CD14-positive monocyte (primary cell): ENCODE measurements at regions not wholly inside any gene's neighbourhood (a gene's known extent, or its start where the extent isn't known, plus 50 kb on each side); places are given as distances from the start of the nearest gene placed in this dataset.

Source experiments
- DNase-seq, 3 donors: peaks; one replicate each; pipeline ENCODE4 v3.0.0-alpha.2; 2011 to 2022
- H2AFZ ChIP-seq: 2 replicates; pipeline ENCODE4 v1.6.0; 2012; ENCODE audit warnings: mild to moderate bottlenecking, low read depth, low read length, inconsistent platforms; ENCODE audit not compliant: insufficient read depth, poor library complexity, severe bottlenecking
- H3K27ac ChIP-seq, 2 donors: 1 replicate in 1 of 2; 2 replicates in 1 of 2; pipeline ENCODE4 v1.5.1; 2012 to 2013; ENCODE audit warnings: low read length in 2 of 2, control low read depth in 1 of 2, inconsistent platforms in 1 of 2, low read depth in 1 of 2, mild to moderate bottlenecking in 1 of 2
- H3K27me3 ChIP-seq, 2 donors: one replicate each; pipeline versions ENCODE4 v1.6.0 to v1.6.1; 2011 to 2013; ENCODE audit warnings: low read length in 2 of 2; ENCODE audit not compliant: control insufficient read depth in 2 of 2, insufficient read depth in 2 of 2
- H3K36me3 ChIP-seq, 2 donors: replicated peaks in 1 of 2; 1 replicate in 1 of 2; 2 replicates in 1 of 2; pipeline versions ENCODE4 v1.5.1 to v1.6.1; 2012 to 2013; ENCODE audit warnings: low read length in 2 of 2, control low read depth in 1 of 2, inconsistent platforms in 1 of 2, mild to moderate bottlenecking in 1 of 2; ENCODE audit not compliant: insufficient read depth in 2 of 2, control insufficient read depth in 1 of 2
- H3K4me1 ChIP-seq, 2 donors: 1 replicate in 1 of 2; 2 replicates in 1 of 2; pipeline versions ENCODE4 v1.5.1 to v1.6.1; 2012 to 2013; ENCODE audit warnings: low read length in 2 of 2, control low read depth in 1 of 2, inconsistent platforms in 1 of 2, mild to moderate bottlenecking in 1 of 2, moderate library complexity in 1 of 2; ENCODE audit not compliant: insufficient read depth in 2 of 2, control insufficient read depth in 1 of 2
- H3K4me2 ChIP-seq: replicated peaks from 2 replicates; pipeline ENCODE3; 2012; ENCODE audit warnings: low read length, moderate library complexity, mild to moderate bottlenecking; ENCODE audit not compliant: poor library complexity, severe bottlenecking; ENCODE audit errors: extremely low read depth
- H3K4me3 ChIP-seq, 3 experiments: fragments of 200-600 bp in 1 of 3; sonication (generic) in 1 of 3; replicated peaks in 1 of 3; 1 replicate in 2 of 3; 2 replicates in 1 of 3; pipeline ENCODE4 v1.5.1; 2011 to 2013; ENCODE audit warnings: low read length in 3 of 3, mild to moderate bottlenecking in 3 of 3, control low read depth in 2 of 3, low read depth in 2 of 3, inconsistent platforms in 1 of 3, moderate library complexity in 1 of 3
- H3K79me2 ChIP-seq: 2 replicates; pipeline ENCODE4 v1.6.0; 2012; ENCODE audit warnings: mild to moderate bottlenecking, control low read depth, inconsistent platforms, low read length, moderate library complexity; ENCODE audit not compliant: insufficient read depth
- H3K9ac ChIP-seq: 2 replicates; pipeline ENCODE4 v1.6.0; 2017; ENCODE audit warnings: low read length, mild to moderate bottlenecking; ENCODE audit not compliant: insufficient read depth, poor library complexity, severe bottlenecking
- H3K9me3 ChIP-seq, 2 donors: replicated peaks in 1 of 2; 1 replicate in 1 of 2; 2 replicates in 1 of 2; pipeline versions ENCODE4 v1.5.1 to v1.6.1; 2012 to 2013; ENCODE audit warnings: low read length in 2 of 2, control low read depth in 1 of 2; ENCODE audit not compliant: control insufficient read depth in 1 of 2, insufficient read depth in 1 of 2
- H4K20me1 ChIP-seq: 2 replicates; pipeline ENCODE4 v1.6.0; 2012; ENCODE audit warnings: mild to moderate bottlenecking, low read length, control low read depth, moderate library complexity; ENCODE audit not compliant: insufficient read depth
- H3K27ac Mint-ChIP-seq, 7 donors: one replicate each; pipeline ENCODE4 v1.8.0; 2020; ENCODE audit warnings: mild to moderate bottlenecking in 7 of 7, mixed read lengths in 7 of 7, moderate library complexity in 6 of 7, inconsistent platforms in 2 of 7
- H3K27me3 Mint-ChIP-seq, 3 donors: one replicate each; pipeline ENCODE4 v1.8.0; 2021 to 2022; ENCODE audit warnings: low read depth in 3 of 3, mild to moderate bottlenecking in 3 of 3, mixed read lengths in 3 of 3, moderate library complexity in 3 of 3, inconsistent platforms in 1 of 3
- H3K36me3 Mint-ChIP-seq, 2 donors: one replicate each; pipeline ENCODE4 v1.8.0; 2020; ENCODE audit warnings: mixed read lengths in 2 of 2, inconsistent platforms in 1 of 2, mild to moderate bottlenecking in 1 of 2
- H3K4me1 Mint-ChIP-seq: one replicate; pipeline ENCODE4 v1.8.0; 2020; ENCODE audit warnings: mild to moderate bottlenecking, mixed read lengths
- H3K4me3 Mint-ChIP-seq, 2 donors: one replicate each; pipeline ENCODE4 v1.8.0; 2020; ENCODE audit warnings: mild to moderate bottlenecking in 2 of 2, mixed read lengths in 2 of 2, moderate library complexity in 1 of 2
- H3K9me3 Mint-ChIP-seq, 7 donors: one replicate each; pipeline ENCODE4 v1.8.0; 2020 to 2022; ENCODE audit warnings: mixed read lengths in 7 of 7, mild to moderate bottlenecking in 6 of 7, moderate library complexity in 6 of 7, inconsistent platforms in 2 of 7
- WGBS: methylation state at CpG from one replicate; pipeline ENCODE4 v1.1.5; 2013; ENCODE audit warnings: missing lambda C conversion rate; ENCODE audit not compliant: insufficient coverage; 5-methylcytosine and 5-hydroxymethylcytosine counted together
- intact Hi-C, 2 donors: fragments of 100-400 bp; cut with micrococcal nuclease; formaldehyde crosslinking; loops; one replicate each; pipeline versions ENCODE4 v1.15.0 to v1.15.1; 2023
- TF ChIP-seq, protein P1 (sequence below): fragments of 200-600 bp; IDR thresholded peaks from one replicate; pipeline ENCODE4 v1.8.0; 2022; ENCODE audit warnings: antibody characterized with exemption, mild to moderate bottlenecking

DNA sequence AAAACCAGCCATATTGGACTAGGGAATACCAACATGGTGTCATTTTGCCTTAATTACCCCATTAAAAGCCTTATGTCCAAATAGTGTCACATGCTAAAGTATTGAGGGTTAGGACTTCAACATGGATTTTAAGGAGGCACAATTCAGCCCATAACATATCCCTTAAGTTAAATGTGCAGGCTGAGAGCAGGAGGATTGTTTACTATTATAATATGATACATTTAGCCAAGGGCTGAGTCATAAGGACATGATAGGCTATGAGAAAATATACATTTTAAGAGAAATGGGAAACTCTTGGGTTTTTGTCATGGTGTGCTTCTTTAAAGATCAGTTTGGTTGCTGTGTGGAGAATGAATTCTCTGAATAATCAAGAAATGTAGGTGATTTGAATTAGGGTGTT is 136.8 kb downstream of the RDH14 start:
- Histone ChIP-seq H3K4me1 (no peaks in the 10 kb centered on the region), H3K79me2 (no peaks in the 10 kb centered on the region), H3K9ac (no peak overlapping the region), H2AFZ (no peak overlapping the region), H3K36me3 (no peaks in the 10 kb centered on the region), H3K27ac (no peak overlapping the region), H3K4me3 (no peak overlapping the region), H4K20me1 (no peaks in the 10 kb centered on the region), H3K9me3 (no peaks in the 10 kb centered on the region), H3K4me2 (no peak overlapping the region), H3K27me3 (no peaks in the 10 kb centered on the region)
- TF ChIP-seq, protein P1, sequence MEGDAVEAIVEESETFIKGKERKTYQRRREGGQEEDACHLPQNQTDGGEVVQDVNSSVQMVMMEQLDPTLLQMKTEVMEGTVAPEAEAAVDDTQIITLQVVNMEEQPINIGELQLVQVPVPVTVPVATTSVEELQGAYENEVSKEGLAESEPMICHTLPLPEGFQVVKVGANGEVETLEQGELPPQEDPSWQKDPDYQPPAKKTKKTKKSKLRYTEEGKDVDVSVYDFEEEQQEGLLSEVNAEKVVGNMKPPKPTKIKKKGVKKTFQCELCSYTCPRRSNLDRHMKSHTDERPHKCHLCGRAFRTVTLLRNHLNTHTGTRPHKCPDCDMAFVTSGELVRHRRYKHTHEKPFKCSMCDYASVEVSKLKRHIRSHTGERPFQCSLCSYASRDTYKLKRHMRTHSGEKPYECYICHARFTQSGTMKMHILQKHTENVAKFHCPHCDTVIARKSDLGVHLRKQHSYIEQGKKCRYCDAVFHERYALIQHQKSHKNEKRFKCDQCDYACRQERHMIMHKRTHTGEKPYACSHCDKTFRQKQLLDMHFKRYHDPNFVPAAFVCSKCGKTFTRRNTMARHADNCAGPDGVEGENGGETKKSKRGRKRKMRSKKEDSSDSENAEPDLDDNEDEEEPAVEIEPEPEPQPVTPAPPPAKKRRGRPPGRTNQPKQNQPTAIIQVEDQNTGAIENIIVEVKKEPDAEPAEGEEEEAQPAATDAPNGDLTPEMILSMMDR = no peak
- intact Hi-C loops = no loop called here
- Mint-ChIP-seq H3K4me3 (no peak overlapping the region), H3K4me1 (no peaks in the 10 kb centered on the region), H3K9me3 (peaks cover 0 to 3% (median 0%) of the 10 kb centered on the region in 7 donors), H3K27ac (no peak overlapping the region), H3K27me3 (peaks cover 1 to 6% (median 2%) of the 10 kb centered on the region in 3 donors), H3K36me3 (no peaks in the 10 kb centered on the region)
- DNase-seq = no peak

DNA sequence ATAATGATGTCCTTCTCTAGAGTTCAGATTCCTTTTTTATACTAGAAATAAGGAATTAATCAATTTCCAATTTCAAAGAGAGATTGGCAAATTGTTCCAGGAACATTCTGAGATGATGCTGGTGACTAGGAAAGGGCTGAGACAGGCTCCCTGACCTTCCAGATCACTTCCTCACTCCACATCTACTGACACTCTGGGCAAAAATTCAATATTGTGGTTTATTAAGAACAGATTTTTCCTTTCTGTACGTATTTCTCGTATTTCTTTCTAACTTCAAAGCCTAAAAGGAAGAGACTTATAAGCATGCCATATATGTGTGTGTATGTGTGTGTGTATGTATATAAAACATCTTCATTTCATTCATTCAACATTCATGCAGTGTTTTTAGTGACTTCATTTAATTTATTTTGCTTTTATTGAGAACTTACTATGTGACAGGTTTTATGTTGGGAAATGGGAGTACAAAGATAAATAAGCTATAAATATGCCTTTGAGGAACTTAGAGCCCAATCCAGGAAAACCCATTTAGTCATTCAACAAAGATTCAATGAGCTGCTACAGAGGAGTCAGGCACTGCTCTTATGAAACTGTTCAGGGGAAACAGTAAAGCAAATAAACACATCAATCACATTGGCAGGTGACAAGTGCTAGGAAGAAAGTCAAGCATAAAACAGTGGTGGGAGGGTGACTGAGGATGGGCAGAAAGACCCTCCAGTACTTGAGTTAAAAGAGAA is 137.9 kb downstream of the RDH14 start:
- Histone ChIP-seq H2AFZ (no peak overlapping the region), H3K36me3 (no peaks in the 10 kb centered on the region), H3K4me1 (no peaks in the 10 kb centered on the region), H4K20me1 (no peaks in the 10 kb centered on the region), H3K79me2 (no peaks in the 10 kb centered on the region), H3K4me2 (no peak overlapping the region), H3K9me3 (no peaks in the 10 kb centered on the region), H3K27ac (no peak overlapping the region), H3K4me3 (no peak overlapping the region), H3K27me3 (no peaks in the 10 kb centered on the region), H3K9ac (no peak overlapping the region)
- peaks cover 1 to 6% (median 2%) of the 10 kb centered on the region in 3 donors for H3K27me3 Mint-ChIP-seq
- no peaks in the 10 kb centered on the region for H3K36me3 Mint-ChIP-seq
- H3K9me3 Mint-ChIP-seq = peaks cover 0 to 3% (median 0%) of the 10 kb centered on the region in 7 donors
- WGBS = no CpG with 5 or more reads among the region's 2 CpGs
- no peak overlapping the region for H3K4me3 Mint-ChIP-seq
- H3K4me1 Mint-ChIP-seq = no peaks in the 10 kb centered on the region
- intact Hi-C loops = no loop called here
- TF ChIP-seq, protein P1 = no peak
- H3K27ac Mint-ChIP-seq = no peak overlapping the region
- no peak for DNase-seq
